Right lobe of liver (tissue), 6 donors: ENCODE measurements at regions not wholly inside any gene's neighbourhood (a gene's known extent, or its start where the extent isn't known, plus 50 kb on each side); places are given as distances from the start of the nearest gene placed in this dataset.

Source experiments
- ATAC-seq, 4 donors: fragments of 200-7000 bp; cut with Tn5 transposase; one replicate each; pipeline ENCODE4 v1.9.1; 2020; ENCODE audit warnings: mild to moderate bottlenecking in 4 of 4, moderate library complexity in 4 of 4
- DNase-seq, 3 donors: peaks; one replicate each; pipeline ENCODE4 v3.0.0-alpha.2; 2020
- H3K27ac ChIP-seq, 3 donors: fragments of 200-600 bp; one replicate each; pipeline ENCODE4 v1.8.0; 2022
- H3K27me3 ChIP-seq, 2 donors: fragments of 200-600 bp; one replicate each; pipeline ENCODE4 v1.8.0; 2022
- H3K36me3 ChIP-seq, 4 donors: fragments of 200-600 bp; sonication (generic) in 1 of 4; one replicate each; pipeline versions ENCODE4 v1.5.1 to v1.8.0; 2017 to 2022; ENCODE audit warnings: control low read depth in 1 of 4
- H3K4me1 ChIP-seq, 4 donors: fragments of 200-600 bp; sonication (generic) in 1 of 4; one replicate each; pipeline versions ENCODE4 v1.5.1 to v1.8.0; 2017 to 2022; ENCODE audit warnings: control low read depth in 1 of 4
- H3K4me3 ChIP-seq, 3 donors: fragments of 200-600 bp; one replicate each; pipeline ENCODE4 v1.8.0; 2022
- H3K9me3 ChIP-seq, 4 donors: fragments of 200-600 bp; sonication (generic) in 1 of 4; one replicate each; pipeline versions ENCODE4 v1.5.1 to v1.8.0; 2017 to 2022; ENCODE audit warnings: control low read depth in 1 of 4
- CTCF ChIP-seq, 4 donors: fragments of 200-600 bp in 3 of 4; fragments of 450-650 bp in 1 of 4; IDR thresholded peaks; one replicate each; pipeline versions ENCODE4 v1.5.1 to v1.8.0; 2016 to 2022; ENCODE audit warnings: antibody characterized with exemption in 4 of 4, mild to moderate bottlenecking in 2 of 4
- POLR2A ChIP-seq: fragments of 450-650 bp; IDR thresholded peaks from one replicate; pipeline ENCODE4 v1.6.1; 2017; ENCODE audit warnings: antibody characterized with exemption, mild to moderate bottlenecking
- WGBS: methylation state at CpG from one replicate; pipeline ENCODE4 v1.1.6; 2018; ENCODE audit warnings: low coverage, low lambda C conversion rate; ENCODE audit not compliant: insufficient coverage; ENCODE audit errors: missing lambda C conversion rate; 5-methylcytosine and 5-hydroxymethylcytosine counted together
- intact Hi-C, 2 donors: fragments of 100-400 bp; cut with DNase I; formaldehyde crosslinking; loops; one replicate each; pipeline versions ENCODE4 v1.11.2 to v1.14.1; 2022
- donor health status: DM: no; HTN: yes; CAD: no.
- donor health status: DM: no; HTN: no; CAD: no.
- donor health status: DM: no; HTN: no; CAD: no.
- donor health status: DM: no; HTN: yes; CAD: no.
- donor health status: DM: no; HTN: yes; CAD: no.

GRCh38 chr20:57999465-58000111 lies 228.9 kb downstream of the ANKRD60 start:
- Histone ChIP-seq H3K36me3 (no peaks in the 10 kb centered on the region), H3K4me1 (no peaks in the 10 kb centered on the region), H3K27ac (peak overlapping the region in 1 of 3 donors; percentile 20), H3K27me3 (no peaks in the 10 kb centered on the region), H3K4me3 (no peak overlapping the region), H3K9me3 (no peaks in the 10 kb centered on the region)
- WGBS = 11% methylated on average over 10 of the region's 17 CpGs
- ATAC-seq = peak; percentile 43 to 74 (median 62)
- no peak for TF ChIP-seq CTCF (IDR thresholded peaks at IDR 0.05)
- TF ChIP-seq POLR2A = no peak
- intact Hi-C loops = no loop called here
- peak in 1 of 3 donors; percentile 40 for DNase-seq

- Histone ChIP-seq H3K9me3 (no peaks in the 10 kb centered on the region), H3K27me3 (no peaks in the 10 kb centered on the region), H3K4me3 (no peak overlapping the region), H3K36me3 (no peaks in the 10 kb centered on the region), H3K4me1 (no peaks in the 10 kb centered on the region), H3K27ac (peak overlapping the region in 1 of 3 donors; percentile 20)
- ATAC-seq (no peak), DNase-seq (no peak)
- 35% methylated on average over 8 of the region's 9 CpGs for WGBS
- TF ChIP-seq CTCF (IDR thresholded peaks at IDR 0.05) (no peak), POLR2A (no peak)
- intact Hi-C loops = no loop called here
Observed at GRCh38 chr20:57998981-57999464, 229.4 kb downstream of the ANKRD60 start.

GRCh38 chr20:57998276-57998675 lies 230.2 kb downstream of the ANKRD60 start:
- TF ChIP-seq POLR2A = no peak
- no peak for TF ChIP-seq CTCF (IDR thresholded peaks at IDR 0.05)
- Histone ChIP-seq H3K9me3 (no peaks in the 10 kb centered on the region), H3K36me3 (no peaks in the 10 kb centered on the region), H3K4me1 (no peaks in the 10 kb centered on the region), H3K27me3 (no peaks in the 10 kb centered on the region), H3K4me3 (no peak overlapping the region), H3K27ac (no peak overlapping the region)
- intact Hi-C loops = no loop called here
- 49% methylated on average over 6 of the region's 6 CpGs for WGBS
- ATAC-seq = no peak
- no peak for DNase-seq

GRCh38 chr20:57996936-57997890 lies 231.2 kb downstream of the ANKRD60 start:
- 9% methylated on average over 2 of the region's 2 CpGs for WGBS
- DNase-seq (no peak), ATAC-seq (no peak)
- Histone ChIP-seq H3K9me3 (no peaks in the 10 kb centered on the region), H3K4me3 (no peak overlapping the region), H3K27ac (no peak overlapping the region), H3K4me1 (no peaks in the 10 kb centered on the region), H3K27me3 (no peaks in the 10 kb centered on the region), H3K36me3 (no peaks in the 10 kb centered on the region)
- TF ChIP-seq POLR2A (no peak), CTCF (IDR thresholded peaks at IDR 0.05) (no peak)
- intact Hi-C loops = no loop called here
